GM18867 (cell line): ENCODE measurements at regions not wholly inside any gene's neighbourhood (a gene's known extent, or its start where the extent isn't known, plus 50 kb on each side); places are given as distances from the start of the nearest gene placed in this dataset.
"Not testable (repeated sequence)": the region's sequence is repeated elsewhere in the genome, so short reads cannot be mapped to it uniquely, and the experiment has no call there.

Experiments
- ATAC-seq: cut with Tn5 transposase; IDR thresholded peaks from one replicate; pipeline ENCODE4 v1.9.1; 2021; ENCODE audit warnings: mild to moderate bottlenecking, moderate library complexity; ENCODE audit not compliant: unreplicated experiment

DNA sequence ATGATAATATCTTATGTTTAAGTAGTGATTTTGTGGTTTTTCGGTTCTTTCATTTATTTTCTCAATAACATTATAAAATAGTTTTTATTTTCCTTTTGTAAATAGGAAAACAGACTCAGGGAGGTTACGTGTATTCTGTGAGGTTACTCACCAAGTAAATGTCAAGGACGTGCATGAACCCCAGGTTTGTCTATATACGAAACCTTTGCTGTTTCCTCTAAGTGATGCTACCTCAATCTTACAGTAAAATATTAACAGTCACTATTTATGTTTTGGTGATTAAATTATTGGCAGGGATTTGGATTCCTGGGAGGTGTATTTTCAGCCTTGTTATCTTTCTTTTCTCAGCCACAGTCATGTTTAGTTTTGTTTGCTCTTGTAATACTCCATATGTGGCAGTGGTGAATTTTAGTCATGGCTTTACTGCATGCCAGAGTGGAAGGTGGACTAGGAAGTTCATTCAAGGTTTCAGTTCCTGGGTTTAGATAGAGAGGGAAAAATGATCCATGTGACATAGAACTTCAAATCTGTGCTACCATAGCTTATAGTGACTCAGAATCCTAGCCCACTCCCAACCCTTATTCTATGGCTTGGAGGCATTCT, 139.9 kb downstream of the ARL4A start:
- no peak for ATAC-seq

DNA sequence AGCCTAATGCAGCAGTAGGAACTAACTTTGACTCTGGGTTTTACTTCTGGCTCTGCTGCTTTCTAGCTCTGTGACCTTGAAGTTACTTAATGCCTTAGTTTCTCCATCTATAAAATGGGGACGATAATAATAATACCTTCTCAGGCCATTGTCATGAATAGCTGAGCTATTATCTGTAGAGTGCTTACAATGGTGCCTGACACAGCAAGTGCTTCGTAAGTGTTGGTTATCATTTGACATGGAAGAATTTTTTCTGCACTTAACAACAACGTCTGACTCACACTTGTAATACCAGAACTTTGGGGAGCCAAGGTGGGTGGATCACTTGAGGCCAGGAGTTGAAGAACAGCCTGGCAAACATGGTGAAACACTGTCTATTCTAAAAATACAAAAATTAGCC, 140.5 kb downstream of the ARL4A start:
- no peak for ATAC-seq

DNA sequence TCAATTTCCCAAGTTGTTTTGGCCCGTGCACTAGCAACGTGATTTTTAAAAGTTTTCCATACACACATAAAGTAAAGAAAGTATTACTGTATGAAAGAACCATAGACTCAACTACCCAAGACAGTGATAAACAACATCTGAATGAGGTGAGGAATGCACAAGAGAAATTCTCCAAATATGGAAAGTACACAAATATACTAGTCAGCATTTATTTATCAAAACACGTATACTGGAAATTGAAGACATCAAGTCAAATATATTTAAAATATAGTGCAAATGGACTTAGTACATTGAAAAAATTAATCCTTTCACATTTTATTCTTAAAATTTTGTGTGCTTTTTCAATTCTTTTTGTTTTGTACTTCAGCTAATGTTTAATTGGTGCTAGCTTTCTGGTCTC, 143.6 kb downstream of the ARL4A start:
- no peak for ATAC-seq

DNA sequence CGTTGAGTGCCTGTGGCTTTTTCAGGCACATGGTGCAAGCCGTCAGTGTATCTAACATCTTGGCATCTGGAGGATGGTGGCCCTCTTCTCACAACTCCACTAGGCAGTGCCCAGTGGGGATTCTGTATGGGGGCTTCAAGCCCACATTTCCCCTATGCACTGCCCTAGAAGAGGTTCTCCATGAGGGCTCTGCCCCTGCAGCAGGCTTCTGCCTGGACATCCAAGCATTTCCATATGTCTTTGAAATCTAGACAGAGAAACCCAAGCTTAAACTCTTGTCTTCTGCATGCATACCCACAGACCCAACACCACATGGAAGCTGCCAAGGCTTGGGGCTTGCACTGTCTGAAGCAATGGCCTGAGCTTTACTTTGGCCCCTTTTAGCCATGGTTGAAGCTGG, 146.4 kb downstream of the ARL4A start:
- ATAC-seq = no peak

DNA sequence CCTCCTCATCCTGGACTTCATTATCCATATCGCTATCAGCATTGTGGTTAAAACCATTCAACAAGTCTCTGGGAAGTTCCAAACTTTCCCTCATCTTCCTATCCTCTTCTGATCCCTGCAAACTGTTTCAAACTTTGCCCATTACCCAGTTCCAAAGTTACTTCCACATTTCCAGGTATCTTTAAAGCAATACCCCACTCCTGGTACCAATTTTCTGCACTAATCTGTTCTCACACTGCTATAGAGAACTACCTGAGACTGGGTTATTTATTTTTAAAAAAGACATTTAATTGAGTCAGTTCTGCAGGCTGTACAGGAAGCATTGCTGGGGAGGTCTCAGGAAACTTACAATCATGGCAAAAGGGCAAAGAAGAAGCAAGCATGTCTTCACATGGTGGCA, 147.3 kb downstream of the ARL4A start:
- ATAC-seq = no peak

DNA sequence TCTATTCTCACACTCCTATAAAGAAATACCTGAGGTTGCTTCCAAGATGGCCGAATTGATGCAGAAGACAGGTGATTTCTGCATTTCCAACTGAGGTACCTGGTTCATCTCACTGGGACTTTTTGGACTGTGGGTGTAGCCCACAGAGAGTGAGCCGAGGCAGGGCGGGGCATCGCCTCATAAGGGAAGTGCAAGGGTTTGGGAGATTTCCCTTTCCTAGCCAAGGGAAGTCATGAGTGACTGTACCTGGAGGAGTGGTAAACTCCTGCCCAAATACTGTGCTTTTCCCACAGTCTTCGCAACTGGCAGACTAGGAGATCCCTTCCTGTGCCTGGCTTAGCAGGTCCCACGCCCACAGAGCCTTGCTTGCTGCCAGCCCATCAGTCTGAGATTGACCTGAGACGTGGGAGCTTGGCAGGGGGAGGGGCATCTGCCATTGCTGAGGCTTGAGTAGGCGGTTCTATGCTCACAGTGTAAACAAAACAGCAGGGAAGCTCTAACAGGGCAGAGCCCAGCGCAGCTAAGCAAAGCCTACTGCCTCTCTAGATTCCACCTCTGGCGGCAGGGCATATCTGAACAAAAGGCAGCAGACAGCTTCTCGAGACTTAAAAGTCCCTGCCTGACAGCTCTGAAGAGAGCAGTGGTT, 152.2 kb downstream of the ARL4A start:
- ATAC-seq = no peak

DNA sequence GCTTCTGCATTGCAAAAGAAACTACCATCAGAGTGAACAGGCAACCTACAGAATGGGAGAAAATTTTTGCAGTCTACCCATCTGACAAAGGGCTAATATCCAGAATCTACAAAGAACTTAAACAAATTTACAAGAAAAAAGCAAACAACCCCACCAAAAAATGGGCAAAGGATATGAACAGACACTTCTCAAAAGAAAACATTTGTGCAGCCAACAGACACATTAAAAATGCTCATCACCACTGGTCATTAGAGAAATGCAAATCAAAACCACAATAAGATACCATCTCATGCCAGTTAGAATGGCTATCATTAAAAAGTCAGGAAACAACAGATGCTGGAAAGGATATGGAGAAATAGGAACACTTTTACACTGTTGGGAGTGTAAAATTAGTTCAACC, 157.3 kb downstream of the ARL4A start:
- not testable (repeated sequence) for ATAC-seq

DNA sequence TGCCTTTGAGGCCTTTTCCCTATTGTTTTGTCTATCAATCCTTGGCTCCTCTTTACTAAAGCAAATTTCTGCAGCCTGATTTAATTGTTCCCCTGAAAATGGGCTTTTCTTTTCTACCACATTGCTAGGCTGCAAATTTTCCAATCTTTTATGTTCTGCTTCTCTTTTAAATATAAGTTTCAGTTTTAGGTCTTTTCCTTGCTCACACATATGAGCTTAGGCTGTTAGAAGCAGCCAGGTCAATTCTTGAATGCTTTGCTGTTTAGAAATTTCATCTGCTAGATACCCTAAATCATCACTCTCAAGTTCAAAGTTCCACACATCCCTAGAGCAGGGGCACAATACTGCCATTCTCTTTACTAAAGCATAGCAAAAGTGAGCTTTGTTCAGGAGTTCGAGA, 159.6 kb downstream of the ARL4A start:
- no peak for ATAC-seq

DNA sequence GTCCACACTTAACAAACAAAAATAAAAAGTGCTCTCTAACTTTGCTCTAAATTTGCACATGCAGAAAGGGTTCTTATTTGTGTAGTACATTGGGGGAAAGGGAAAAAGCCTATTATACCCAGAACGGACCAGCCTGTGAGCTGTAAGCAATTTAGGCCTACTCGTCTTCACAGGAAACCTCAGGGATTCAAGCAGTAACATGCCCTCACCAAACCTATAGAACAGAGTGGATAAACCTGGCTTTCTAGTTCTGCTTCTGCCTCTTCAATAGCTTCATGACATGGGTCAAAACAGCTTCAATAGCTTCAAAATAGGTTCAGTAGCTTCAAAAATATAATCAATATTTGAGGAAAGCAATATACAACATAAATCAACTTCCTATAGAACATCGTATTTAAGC, 163.7 kb downstream of the ARL4A start:
- no peak for ATAC-seq

DNA sequence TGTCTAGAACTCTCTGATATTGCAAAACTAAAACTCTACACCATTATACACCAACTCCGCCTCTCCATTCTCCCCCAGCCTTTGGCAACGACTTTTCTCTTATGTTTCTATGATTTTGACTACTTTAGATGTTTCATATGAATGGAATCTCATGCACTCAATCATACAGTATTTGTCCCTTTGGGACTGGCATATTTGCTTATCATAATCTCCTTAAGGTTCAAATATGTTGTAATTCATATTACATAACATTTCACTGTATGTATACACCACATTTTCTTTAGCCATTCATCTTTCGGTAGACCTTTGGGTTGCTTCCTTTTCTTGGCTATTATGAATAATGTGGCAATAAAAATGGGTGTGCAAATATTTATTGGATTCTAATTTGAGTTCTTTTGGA, 164.4 kb downstream of the ARL4A start:
- no peak for ATAC-seq

DNA sequence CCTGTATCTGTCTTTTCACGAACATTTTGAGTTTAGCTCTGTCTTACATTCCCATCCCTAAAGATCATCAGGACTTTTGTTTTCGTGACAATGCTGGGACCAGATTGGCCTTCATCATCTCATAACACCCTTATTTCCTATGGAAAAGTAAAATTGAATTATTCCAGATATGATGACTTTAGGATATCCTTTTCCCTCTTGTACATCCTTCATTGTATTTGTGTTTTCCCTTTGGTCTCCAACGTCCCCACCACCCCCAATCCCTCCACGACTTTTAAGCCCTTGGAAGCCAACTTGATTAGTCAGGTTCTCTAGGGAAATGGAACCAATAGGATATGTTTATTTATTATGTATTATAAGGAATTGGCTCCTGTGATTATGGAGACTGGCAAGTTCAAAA, 167.6 kb downstream of the ARL4A start:
- ATAC-seq = no peak

DNA sequence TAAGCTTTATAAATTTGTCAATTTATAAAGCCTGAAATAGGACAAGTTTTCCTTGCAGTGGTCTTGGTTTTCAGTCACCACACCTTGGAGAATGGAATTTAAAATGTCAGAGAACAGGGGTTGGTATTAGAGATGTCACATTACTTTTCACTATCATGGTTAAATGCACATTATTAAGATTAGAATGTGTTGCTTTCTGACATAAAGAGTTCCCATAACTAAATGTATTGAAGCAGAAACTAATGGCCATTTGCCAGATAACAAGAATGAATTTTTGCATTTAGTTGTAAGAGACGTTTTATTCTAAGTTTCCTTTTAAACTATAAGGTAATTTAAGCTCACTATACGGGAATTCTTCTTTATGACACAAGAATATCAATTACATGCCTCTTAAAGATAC, 172.3 kb downstream of the ARL4A start:
- no peak for ATAC-seq

DNA sequence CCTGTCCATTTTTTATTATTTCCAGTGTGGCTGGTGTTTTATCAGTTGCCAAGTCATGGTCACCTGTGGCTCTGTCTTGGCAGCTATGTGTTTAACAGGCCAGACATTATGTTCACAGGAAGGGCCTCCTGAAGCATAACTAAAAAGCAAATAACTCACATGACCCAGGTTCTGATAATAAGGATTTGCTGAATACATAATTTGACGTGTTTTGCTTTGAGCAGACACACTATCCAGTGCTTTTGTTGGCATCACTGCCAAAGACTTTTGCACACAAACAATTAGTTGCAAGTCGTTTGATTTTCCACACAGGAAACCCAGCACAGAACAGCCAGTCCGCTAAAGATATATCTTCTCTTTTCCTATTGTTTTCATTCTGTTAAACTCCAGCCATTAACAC, 173.6 kb downstream of the ARL4A start:
- ATAC-seq = no peak

DNA sequence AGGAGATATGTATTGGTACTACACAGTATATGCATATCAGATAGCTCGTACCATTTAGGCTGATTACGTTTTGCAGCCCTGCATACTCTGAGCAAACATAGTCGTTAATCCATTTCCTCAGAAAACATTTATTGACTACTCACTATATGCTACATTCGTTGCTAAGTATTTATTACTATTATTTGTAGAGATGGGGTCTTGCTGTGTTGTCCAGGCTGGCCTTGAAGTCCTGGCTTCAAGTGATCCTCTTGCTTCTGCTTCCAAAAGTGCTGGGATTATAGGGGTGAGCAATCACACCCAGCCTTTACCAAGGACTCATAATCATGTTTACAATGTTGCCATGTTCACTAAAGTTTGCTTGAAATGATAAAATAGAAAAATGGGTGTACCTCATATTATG, 174.7 kb downstream of the ARL4A start:
- ATAC-seq = no peak

DNA sequence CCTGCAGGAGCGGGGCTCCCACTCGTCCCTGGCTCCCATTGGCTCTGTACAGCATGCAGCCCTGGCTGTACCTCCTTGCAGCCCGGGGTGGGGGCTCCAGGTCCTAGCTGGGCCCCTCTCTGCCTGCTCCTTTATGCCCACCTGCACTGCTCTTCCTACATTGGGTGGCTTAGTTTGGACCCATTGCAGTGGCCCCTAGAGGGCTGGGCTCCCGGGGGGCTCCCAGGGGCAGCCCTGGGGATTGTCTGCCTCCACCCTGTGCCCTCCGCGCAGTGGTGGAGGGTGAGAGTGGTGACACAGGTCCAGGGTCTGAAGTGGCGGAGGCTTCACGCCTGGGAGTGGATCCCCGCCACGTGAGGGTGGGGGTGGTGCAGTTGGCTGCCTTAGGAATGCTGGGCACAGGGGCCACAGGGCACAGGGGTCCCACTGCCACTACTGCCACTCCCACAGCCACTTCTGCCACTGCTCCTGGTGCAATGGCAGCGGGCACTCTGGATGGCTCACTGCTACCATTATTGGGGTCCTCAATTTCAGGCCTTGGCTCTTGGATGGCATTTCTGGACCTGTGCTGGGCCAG, 177.1 kb downstream of the ARL4A start:
- no peak for ATAC-seq

DNA sequence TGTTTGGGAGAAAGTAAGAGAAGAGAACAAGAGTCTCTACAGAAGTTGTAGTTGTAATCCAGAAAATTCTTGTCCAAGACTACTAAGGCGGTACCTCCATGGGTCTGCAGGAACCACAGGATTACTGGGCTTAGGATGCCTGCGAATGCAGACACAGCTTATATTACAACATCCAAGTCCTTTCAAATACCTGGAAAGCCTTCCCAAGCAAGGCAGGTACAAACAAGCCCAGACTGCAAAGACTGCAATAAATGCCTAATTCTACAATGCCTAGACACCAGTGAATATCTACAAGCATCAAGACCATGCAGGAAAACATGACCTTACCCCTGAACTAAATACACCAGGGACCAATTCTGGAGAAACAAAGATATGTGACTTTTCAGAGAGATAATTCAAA, 178.2 kb downstream of the ARL4A start:
- no peak for ATAC-seq

DNA sequence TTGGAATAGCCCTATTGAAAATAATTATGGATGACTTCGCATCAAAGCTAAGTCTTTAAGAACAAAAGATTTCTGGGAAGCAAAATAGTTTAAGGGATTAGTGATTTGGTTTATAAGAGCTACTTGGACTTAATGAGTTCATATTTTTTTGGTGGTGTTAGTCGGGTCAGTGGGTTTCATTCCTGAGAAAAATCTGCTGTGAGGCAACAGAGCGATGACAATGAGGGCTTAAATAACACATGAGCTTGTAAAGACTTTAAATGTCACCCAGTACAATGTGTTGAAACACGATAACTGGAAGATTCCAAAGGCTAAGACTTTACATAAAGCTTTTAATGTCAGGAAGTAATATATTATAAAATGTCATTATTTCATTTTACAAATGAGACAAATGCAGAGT, 178.8 kb downstream of the ARL4A start:
- ATAC-seq = no peak

DNA sequence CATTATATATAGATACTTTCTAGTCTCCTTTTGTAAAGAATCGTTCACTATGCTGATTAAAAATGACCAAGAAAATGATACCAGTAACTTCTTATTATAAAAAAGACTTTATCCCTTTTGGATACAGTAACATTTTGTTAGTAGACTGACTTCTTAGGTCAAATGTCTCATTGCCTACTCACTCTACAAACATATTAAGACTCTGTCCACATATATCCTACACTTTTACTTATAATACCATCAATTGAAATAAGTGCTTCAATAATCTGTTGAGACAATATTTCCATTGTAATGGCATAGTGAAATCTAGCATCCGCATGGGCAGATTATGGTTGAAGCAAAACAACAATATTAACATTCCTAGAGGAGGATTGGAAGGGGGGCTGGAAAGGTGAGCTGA, 180.6 kb downstream of the ARL4A start:
- ATAC-seq = no peak

DNA sequence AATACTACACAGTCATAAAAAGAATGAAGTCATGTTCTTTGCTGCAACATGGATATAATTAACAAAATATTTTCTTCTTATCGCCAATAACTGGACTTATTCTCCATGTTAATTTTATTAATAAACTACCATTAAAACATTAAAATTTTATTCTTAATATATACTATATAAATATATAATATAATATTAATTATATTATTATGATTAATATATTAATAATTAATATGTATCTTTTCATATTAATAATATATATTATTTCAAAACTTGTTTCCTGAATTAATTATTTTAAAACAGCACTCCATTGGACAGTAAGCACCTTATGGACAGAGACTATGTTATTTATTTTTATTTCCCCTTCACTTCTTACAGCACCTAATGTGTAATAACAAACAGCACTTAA, 182.8 kb downstream of the ARL4A start:
- no peak for ATAC-seq

DNA sequence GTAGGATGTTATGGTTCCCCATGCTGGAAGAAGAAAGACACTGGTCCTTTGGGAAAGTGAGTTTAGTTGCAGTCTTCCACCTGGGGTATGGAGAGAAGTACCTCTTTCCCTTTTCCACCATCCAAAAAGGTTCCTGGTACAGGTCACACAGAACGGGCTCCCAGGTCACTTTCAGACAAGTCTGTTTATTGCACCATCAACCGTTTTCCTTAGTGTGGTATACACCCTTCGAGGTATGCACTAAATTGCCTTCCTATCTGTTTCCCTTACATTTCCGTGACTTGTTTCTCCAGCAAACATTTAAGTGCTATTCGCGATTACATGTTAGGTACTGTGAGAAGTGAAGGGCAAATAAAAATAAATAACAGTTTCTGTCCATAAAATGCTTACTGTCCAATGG, 185.1 kb downstream of the ARL4A start:
- ATAC-seq = no peak

DNA sequence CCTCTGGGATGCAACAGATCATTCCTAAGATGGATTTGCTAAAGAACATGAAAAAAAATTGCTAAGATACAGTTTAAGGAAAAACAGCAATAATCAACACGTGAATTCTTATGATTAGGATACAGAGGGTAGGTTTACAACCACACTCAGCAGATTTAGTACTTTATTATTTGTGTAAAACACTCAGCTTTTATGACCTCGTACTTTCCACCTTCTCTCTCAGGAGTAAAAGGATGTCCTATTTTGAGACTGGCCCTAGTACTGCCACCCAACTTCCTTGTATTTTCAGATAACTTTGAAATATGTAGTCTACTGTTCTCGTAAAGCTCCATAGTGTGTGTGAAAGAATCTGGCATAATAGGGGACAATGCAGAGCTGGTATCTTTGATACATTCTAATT, 186.1 kb downstream of the ARL4A start:
- no peak for ATAC-seq

DNA sequence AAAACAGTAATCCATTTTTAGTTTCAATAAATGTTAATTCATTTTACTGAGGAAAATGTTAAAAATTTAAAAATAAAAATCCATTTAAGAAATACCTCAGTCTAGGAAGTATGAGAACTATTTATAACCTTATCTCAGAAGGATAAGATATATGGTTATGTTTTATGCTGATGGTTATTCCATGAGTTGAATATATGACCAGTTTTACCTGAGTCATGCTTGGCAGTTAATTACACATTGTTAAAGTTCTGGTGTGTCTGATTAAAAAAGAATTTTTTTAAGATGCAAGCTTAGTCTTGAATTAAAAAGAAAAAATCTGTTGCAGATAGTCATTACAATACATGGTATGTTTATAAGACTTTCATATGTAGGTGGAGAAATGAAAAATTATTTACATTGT, 191.7 kb downstream of the ARL4A start:
- ATAC-seq = no peak

DNA sequence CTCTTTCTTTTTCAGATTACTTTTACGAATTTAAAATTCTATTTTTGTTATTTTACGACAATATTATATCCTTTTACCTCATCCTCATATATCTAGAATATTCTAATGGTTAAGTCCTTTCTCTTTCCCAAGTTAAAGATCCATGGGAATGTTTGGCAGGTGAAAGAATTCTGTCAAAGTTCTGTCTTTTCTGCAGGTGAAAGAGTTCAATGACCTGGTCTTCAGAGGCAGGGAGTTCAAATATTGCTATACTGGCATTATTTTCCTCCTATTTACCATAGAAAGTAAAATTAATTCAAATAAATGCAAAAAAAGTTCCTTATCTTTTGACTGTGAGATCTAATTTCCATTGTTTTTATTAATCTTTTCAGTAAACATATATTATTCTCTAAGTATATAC, 194.3 kb downstream of the ARL4A start:
- ATAC-seq = no peak
